Thoracic aorta (tissue), 2 donors: ENCODE measurements at regions not wholly inside any gene's neighbourhood (a gene's known extent, or its start where the extent isn't known, plus 50 kb on each side); places are given as distances from the start of the nearest gene placed in this dataset.

Source experiments
- ATAC-seq: fragments of 150-250 bp; one replicate; pipeline ENCODE4 v1.8.0; 2017; ENCODE audit warnings: low read depth; ENCODE audit not compliant: insufficient number of reproducible peaks, low FRiP score
- DNase-seq: peaks from one replicate; pipeline ENCODE4 v3.0.0-alpha.2; 2020; ENCODE audit warnings: low spot score
- H3K27ac ChIP-seq, 2 donors: fragments of 200-600 bp; sonication (generic); 1 replicate in 1 of 2; 2 replicates in 1 of 2; pipeline ENCODE4 v1.5.1; 2016; ENCODE audit warnings: mild to moderate bottlenecking in 2 of 2, moderate library complexity in 2 of 2
- H3K27me3 ChIP-seq: fragments of 200-600 bp; sonication (generic); replicated peaks from 2 replicates; pipeline ENCODE4 v1.6.0; 2016; ENCODE audit warnings: mild to moderate bottlenecking; ENCODE audit not compliant: insufficient read depth
- H3K36me3 ChIP-seq: fragments of 200-600 bp; sonication (generic); one replicate; pipeline ENCODE4 v1.5.1; 2016
- H3K4me1 ChIP-seq, 2 donors: fragments of 200-600 bp; sonication (generic); 1 replicate in 1 of 2; 2 replicates in 1 of 2; pipeline versions ENCODE4 v1.5.1 to v1.6.0; 2016; ENCODE audit warnings: low read depth in 2 of 2, mild to moderate bottlenecking in 1 of 2; ENCODE audit not compliant: control insufficient read depth in 1 of 2
- H3K4me3 ChIP-seq: fragments of 200-600 bp; sonication (generic); 2 replicates; pipeline ENCODE4 v1.5.1; 2016; ENCODE audit warnings: mild to moderate bottlenecking
- H3K9me3 ChIP-seq: fragments of 200-600 bp; sonication (generic); 2 replicates; pipeline ENCODE4 v1.5.1; 2016
- TF ChIP-seq, protein P1 (sequence below): fragments of 200-600 bp; sonication (generic); IDR thresholded peaks from one replicate; pipeline ENCODE4 v1.5.1; 2019; ENCODE audit warnings: antibody characterized with exemption

DNA sequence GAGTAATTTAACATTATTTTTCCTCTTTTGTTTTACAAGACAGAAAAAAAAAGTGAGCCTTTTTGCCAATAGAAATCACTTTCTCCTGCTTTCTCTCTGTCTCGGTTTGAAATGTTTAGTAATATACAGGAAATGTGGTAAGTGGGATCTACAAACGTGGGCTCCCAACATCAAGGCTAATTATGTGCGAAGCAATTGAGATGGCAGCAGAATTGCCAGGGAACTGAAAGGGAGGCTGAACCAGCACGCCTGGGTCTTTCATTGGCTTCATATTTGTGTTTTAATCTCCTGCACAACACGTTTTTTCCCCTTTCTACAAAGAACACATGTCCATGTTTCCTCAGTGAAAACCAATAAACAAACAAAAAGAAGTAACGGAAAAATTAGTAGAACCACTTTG is 743.9 kb upstream of the SOX9 start:
- Histone ChIP-seq H3K27ac (no peak overlapping the region), H3K36me3 (no peaks in the 10 kb centered on the region), H3K27me3 (no peaks in the 10 kb centered on the region), H3K4me1 (no peaks in the 10 kb centered on the region), H3K9me3 (no peaks in the 10 kb centered on the region), H3K4me3 (no peak overlapping the region)
- no peak for DNase-seq
- no peak for ATAC-seq
- TF ChIP-seq, protein P1, sequence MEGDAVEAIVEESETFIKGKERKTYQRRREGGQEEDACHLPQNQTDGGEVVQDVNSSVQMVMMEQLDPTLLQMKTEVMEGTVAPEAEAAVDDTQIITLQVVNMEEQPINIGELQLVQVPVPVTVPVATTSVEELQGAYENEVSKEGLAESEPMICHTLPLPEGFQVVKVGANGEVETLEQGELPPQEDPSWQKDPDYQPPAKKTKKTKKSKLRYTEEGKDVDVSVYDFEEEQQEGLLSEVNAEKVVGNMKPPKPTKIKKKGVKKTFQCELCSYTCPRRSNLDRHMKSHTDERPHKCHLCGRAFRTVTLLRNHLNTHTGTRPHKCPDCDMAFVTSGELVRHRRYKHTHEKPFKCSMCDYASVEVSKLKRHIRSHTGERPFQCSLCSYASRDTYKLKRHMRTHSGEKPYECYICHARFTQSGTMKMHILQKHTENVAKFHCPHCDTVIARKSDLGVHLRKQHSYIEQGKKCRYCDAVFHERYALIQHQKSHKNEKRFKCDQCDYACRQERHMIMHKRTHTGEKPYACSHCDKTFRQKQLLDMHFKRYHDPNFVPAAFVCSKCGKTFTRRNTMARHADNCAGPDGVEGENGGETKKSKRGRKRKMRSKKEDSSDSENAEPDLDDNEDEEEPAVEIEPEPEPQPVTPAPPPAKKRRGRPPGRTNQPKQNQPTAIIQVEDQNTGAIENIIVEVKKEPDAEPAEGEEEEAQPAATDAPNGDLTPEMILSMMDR = no peak

DNA sequence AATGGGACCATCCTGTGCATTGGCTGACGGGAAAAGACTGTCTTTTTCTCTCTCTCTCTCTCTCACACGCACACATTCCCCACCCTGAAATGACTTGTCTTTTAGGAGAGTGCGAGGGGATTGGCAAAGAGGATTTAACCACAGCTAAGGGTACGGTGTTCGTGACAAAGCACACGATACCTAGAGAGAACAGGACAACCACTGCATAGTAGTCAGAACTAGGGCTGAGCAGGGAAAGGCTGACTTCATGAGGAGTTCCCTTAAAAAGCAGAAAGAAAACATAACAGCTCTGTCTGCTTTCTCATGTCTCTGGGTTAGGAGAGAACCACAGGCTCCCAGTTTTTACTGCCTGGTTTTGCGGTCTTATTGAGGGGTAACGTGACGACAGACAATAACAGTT is 742.8 kb upstream of the SOX9 start:
- Histone ChIP-seq H3K36me3 (no peaks in the 10 kb centered on the region), H3K4me3 (no peak overlapping the region), H3K9me3 (no peaks in the 10 kb centered on the region), H3K27ac (no peak overlapping the region), H3K4me1 (no peaks in the 10 kb centered on the region), H3K27me3 (no peaks in the 10 kb centered on the region)
- no peak for DNase-seq
- no peak for ATAC-seq
- TF ChIP-seq, protein P1 = no peak

DNA sequence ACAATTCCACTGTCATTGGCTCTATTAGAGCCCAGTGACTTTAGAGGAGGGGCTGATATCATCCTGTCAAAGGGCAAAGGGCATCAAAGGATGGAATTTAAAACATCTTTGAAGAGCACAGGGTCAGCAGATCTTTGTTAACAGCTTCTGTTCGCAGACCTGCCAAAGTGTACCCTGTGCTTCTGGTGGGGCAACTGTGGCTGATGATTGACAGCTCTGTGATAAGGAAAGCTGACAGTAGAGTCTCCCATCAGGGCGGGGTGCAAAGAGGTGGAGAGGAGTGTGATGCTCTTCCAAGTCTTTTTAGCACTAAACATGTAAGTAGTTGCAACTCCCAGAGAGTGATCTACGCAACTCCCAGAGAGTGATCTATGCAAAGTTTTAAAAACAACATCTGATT is 742.1 kb upstream of the SOX9 start:
- Histone ChIP-seq H3K4me3 (no peak overlapping the region), H3K9me3 (no peaks in the 10 kb centered on the region), H3K27me3 (no peaks in the 10 kb centered on the region), H3K36me3 (no peaks in the 10 kb centered on the region), H3K27ac (no peak overlapping the region), H3K4me1 (no peaks in the 10 kb centered on the region)
- no peak for DNase-seq
- ATAC-seq = no peak
- TF ChIP-seq, protein P1 = no peak

DNA sequence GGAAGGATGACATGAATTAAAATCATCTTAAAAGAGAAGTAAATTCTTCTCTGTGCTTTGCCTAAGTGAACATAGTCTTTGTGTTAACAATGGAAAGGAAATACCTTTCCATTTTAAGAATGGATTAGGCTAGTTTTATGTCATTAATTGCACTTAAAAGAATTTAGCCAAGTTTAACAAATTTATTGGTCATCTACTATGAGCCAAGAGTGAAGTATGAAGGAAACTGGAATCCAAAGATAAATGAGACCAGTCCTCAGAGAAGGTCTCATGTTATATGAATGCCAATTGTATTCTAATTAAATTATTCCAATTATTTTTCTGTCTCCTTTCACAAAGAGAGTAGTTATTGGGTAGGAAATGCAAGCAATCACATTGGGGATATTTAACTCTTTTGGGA is 741.3 kb upstream of the SOX9 start:
- Histone ChIP-seq H3K4me1 (no peaks in the 10 kb centered on the region), H3K9me3 (no peaks in the 10 kb centered on the region), H3K4me3 (no peak overlapping the region), H3K27ac (no peak overlapping the region), H3K36me3 (no peaks in the 10 kb centered on the region), H3K27me3 (no peaks in the 10 kb centered on the region)
- DNase-seq = no peak
- no peak for ATAC-seq
- TF ChIP-seq, protein P1 = no peak

DNA sequence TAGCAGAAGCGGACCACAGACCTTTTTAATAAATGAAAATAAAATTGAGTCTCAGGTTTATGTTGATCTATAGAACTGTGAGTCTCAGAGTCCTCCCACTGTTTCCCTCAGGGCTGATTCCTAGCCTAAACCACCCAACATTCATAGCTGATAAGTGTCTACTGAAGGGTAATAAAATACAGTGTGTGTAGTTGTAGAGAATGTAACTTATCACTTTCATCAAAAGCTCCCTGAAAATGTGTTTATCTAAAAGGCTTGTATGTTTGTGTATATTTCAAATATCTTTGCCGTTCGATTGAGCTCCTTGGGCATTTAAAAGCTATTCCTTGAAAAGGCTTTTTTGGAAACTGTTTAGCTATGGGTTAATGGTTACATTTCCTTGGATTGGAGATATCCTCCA is 740.3 kb upstream of the SOX9 start:
- no peak overlapping the region for H3K27ac ChIP-seq
- ATAC-seq (no peak), DNase-seq (no peak)
- H3K4me3 ChIP-seq = no peak overlapping the region
- no peaks in the 10 kb centered on the region for H3K9me3 ChIP-seq
- H3K36me3 ChIP-seq = no peaks in the 10 kb centered on the region
- TF ChIP-seq, protein P1 = no peak
- no peaks in the 10 kb centered on the region for H3K4me1 ChIP-seq
- no peaks in the 10 kb centered on the region for H3K27me3 ChIP-seq
